HepG2 (cell line): ENCODE measurements at regions not wholly inside any gene's neighbourhood (a gene's known extent, or its start where the extent isn't known, plus 50 kb on each side); places are given as distances from the start of the nearest gene placed in this dataset.

Source experiments
- ARNT ChIP-seq: fragments of 450-650 bp; IDR thresholded peaks from 2 replicates; pipeline ENCODE4 v1.6.1; 2017
- DRAP1 ChIP-seq: IDR thresholded peaks from 2 replicates; pipeline ENCODE4 v1.6.1; 2016; ENCODE audit warnings: missing genetic modification reagents, missing compliant biosample characterization
- FOXP4 ChIP-seq: sonication (generic); formaldehyde crosslinking; IDR thresholded peaks from 2 replicates; pipeline ENCODE4 v1.4.0; 2020; ENCODE audit warnings: missing genetic modification reagents
- GABPA ChIP-seq, 2 experiments: IDR thresholded peaks; 2 replicates each; pipeline ENCODE4 v1.6.1; 2011 to 2016; ENCODE audit warnings: low read depth in 2 of 2, low read length in 1 of 2, missing biosample characterization in 1 of 2, missing genetic modification characterization in 1 of 2
- HOXD1 ChIP-seq: sonication (generic); formaldehyde crosslinking; IDR thresholded peaks from 2 replicates; pipeline ENCODE4 v1.5.0; 2020; ENCODE audit warnings: missing genetic modification reagents
- KDM3A ChIP-seq: IDR thresholded peaks from 2 replicates; pipeline ENCODE4 v1.6.1; 2018; ENCODE audit warnings: low read depth, missing compliant biosample characterization
- KLF11 ChIP-seq: IDR thresholded peaks from 2 replicates; pipeline ENCODE4 v1.6.1; 2016; ENCODE audit warnings: missing compliant biosample characterization
- MED1 ChIP-seq: sonication (generic); formaldehyde crosslinking; IDR thresholded peaks from 2 replicates; pipeline ENCODE4 v1.4.0; 2020; ENCODE audit warnings: missing genetic modification reagents
- POGK ChIP-seq: sonication (generic); formaldehyde crosslinking; conservative IDR thresholded peaks from 2 replicates; pipeline ENCODE4 v1.8.0; 2022; ENCODE audit warnings: mild to moderate bottlenecking, moderate library complexity, missing genetic modification reagents
- TFE3 ChIP-seq: IDR thresholded peaks from 2 replicates; pipeline ENCODE4 v1.6.1; 2016
- ZBTB21 ChIP-seq: sonication (generic); formaldehyde crosslinking; IDR thresholded peaks from 2 replicates; pipeline ENCODE4 v1.4.0; 2020; ENCODE audit warnings: missing genetic modification reagents
- ZNF207 ChIP-seq: fragments of 450-650 bp; IDR thresholded peaks from 2 replicates; pipeline ENCODE4 v1.6.1; 2016; ENCODE audit warnings: antibody characterized with exemption, borderline replicate concordance
- ZNF567 ChIP-seq: sonication (generic); formaldehyde crosslinking; IDR thresholded peaks from 2 replicates; pipeline ENCODE4 v1.8.1; 2023; ENCODE audit warnings: mild to moderate bottlenecking, missing genetic modification reagents, borderline replicate concordance
- ZNF614 ChIP-seq: IDR thresholded peaks from 2 replicates; pipeline ENCODE4 v1.6.1; 2018; ENCODE audit warnings: missing biosample characterization, missing genetic modification reagents, inconsistent platforms, borderline replicate concordance
- ZSCAN30 ChIP-seq: sonication (generic); formaldehyde crosslinking; IDR thresholded peaks from 2 replicates; pipeline ENCODE4 v1.5.0; 2020; ENCODE audit warnings: mild to moderate bottlenecking, missing genetic modification reagents
- ZSCAN31 ChIP-seq: sonication (generic); formaldehyde crosslinking; IDR thresholded peaks from 2 replicates; pipeline ENCODE4 v1.5.0; 2020; ENCODE audit warnings: low read depth, mild to moderate bottlenecking, missing genetic modification reagents
- ZZZ3 ChIP-seq: sonication (generic); formaldehyde crosslinking; IDR thresholded peaks from 2 replicates; pipeline ENCODE4 v1.4.0; 2020; ENCODE audit warnings: missing genetic modification reagents, mild to moderate bottlenecking, borderline replicate concordance
- TF ChIP-seq, protein P1 (sequence below): sonication (generic); formaldehyde crosslinking; conservative IDR thresholded peaks from 2 replicates; pipeline ENCODE4 v1.5.0; 2020; ENCODE audit warnings: missing genetic modification reagents

DNA sequence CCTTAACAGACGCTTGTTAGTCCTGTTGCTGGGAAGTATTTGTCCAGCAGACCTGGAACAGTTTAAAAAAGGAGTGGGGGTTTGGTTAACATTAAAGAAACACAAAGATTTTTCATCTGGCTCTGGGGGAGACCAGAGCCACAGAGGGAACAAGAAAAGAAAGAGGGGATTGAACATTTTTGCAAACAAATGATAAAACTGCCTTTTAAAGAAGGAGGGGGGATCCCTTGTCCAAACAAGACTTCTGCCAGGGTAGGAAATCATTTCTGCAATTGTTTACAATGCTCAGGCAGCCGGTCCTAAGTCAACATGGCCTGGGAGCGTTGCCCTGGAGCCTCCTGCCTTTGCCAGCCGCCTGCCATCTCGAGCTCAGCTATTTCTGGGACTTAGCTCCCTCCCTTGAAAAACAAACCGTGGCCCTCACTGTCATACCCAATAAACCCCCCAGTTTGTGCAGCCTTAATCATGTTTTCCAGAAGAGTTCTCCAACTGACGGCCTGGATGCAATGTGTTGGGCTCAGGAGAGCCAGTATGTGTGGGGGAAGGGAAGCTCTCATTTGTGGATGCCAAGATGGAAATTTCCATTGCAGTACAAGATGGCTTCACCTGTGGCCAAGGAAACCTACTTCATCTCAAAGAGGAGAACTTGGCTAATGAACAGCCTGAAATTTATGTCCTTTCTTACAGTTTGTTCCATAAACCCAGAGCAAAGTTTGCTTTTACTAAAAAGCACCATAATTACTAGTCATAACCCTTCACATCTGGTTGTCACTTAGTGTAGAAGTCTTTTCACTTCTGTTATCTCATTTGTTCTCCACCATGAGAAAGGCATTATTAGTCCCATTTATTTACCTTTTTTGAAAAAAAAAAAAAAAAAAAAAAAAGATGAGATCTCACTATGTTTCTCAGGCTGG, 75.9 kb upstream of the RNU6-1 start (continued):
- TF ChIP-seq, protein P1, sequence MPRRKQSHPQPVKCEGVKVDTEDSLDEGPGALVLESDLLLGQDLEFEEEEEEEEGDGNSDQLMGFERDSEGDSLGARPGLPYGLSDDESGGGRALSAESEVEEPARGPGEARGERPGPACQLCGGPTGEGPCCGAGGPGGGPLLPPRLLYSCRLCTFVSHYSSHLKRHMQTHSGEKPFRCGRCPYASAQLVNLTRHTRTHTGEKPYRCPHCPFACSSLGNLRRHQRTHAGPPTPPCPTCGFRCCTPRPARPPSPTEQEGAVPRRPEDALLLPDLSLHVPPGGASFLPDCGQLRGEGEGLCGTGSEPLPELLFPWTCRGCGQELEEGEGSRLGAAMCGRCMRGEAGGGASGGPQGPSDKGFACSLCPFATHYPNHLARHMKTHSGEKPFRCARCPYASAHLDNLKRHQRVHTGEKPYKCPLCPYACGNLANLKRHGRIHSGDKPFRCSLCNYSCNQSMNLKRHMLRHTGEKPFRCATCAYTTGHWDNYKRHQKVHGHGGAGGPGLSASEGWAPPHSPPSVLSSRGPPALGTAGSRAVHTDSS (CRISPR knock-in tag) = no peak
- TF ChIP-seq POGK = peak; percentile 8; the same call in 1 of the 2 replicates
- no peak for TF ChIP-seq ZBTB21 (CRISPR knock-in tag)
- TF ChIP-seq ZNF567 (CRISPR knock-in tag) = no peak
- no peak for TF ChIP-seq KLF11 (CRISPR knock-in tag)
- no peak for TF ChIP-seq ARNT
- TF ChIP-seq ZSCAN30 (CRISPR knock-in tag) = no peak
- peak; percentile 91 for TF ChIP-seq MED1 (CRISPR knock-in tag)
- TF ChIP-seq GABPA (IDR thresholded peaks at IDR 0.05; ENCODE audit: low read depth, low read length) = no peak
- 0 out of 2 replicates have a peak, but pooled peaks have one; percentile 6 for TF ChIP-seq GABPA (CRISPR knock-in tag; IDR thresholded peaks at IDR 0.05; ENCODE audit: low read depth)
- TF ChIP-seq ZZZ3 = no peak
- peak; percentile 24; the same call in 1 of the 2 replicates for TF ChIP-seq TFE3 (CRISPR knock-in tag)
- peak; percentile 61; the same call in 1 of the 2 replicates for TF ChIP-seq ZNF614 (CRISPR knock-in tag)
- TF ChIP-seq ZNF207 = no peak
- no peak; the same call in 1 of the 2 replicates for TF ChIP-seq DRAP1
- TF ChIP-seq ZSCAN31 (CRISPR knock-in tag) = peak; percentile 82
- 0 out of 2 replicates have a peak, but pooled peaks have one; percentile 49 for TF ChIP-seq KDM3A (CRISPR knock-in tag)
- peak; percentile 87 for TF ChIP-seq HOXD1 (CRISPR knock-in tag)
- peak; percentile 97 for TF ChIP-seq FOXP4 (CRISPR knock-in tag)
